ENCODE measurements at regions not wholly inside any gene's neighbourhood (a gene's known extent, or its start where the extent isn't known, plus 50 kb on each side); places are given as distances from the start of the nearest gene placed in this dataset.

GRCh38 chr2:66867063-66867441, 432.1 kb downstream of the MEIS1 start:
- no peak for TF ChIP-seq RAD21 (IDR thresholded peaks at IDR 0.05; ENCODE audit: low read depth)
- no peak for TF ChIP-seq EGR1 (IDR thresholded peaks at IDR 0.05)
- TF ChIP-seq CREB1 (IDR thresholded peaks at IDR 0.05; ENCODE audit: low read depth): no peak
- no peak for TF ChIP-seq ZBTB7A (IDR thresholded peaks at IDR 0.05; ENCODE audit: low read depth)
- no peak for TF ChIP-seq TAF1 (IDR thresholded peaks at IDR 0.05; ENCODE audit: low read depth)
- TF ChIP-seq TEAD4 (IDR thresholded peaks at IDR 0.05): no peak
- TF ChIP-seq NFIC (IDR thresholded peaks at IDR 0.05): no peak
- TF ChIP-seq TCF12 (IDR thresholded peaks at IDR 0.05; ENCODE audit: low read depth): no peak
- no peak for TF ChIP-seq EP300 (IDR thresholded peaks at IDR 0.05; ENCODE audit: borderline replicate concordance)
- no peak for TF ChIP-seq CEBPB (IDR thresholded peaks at IDR 0.05)
- TF ChIP-seq MAX (IDR thresholded peaks at IDR 0.05): no peak
- no peak for TF ChIP-seq USF1 (IDR thresholded peaks at IDR 0.05)
- TF ChIP-seq REST (IDR thresholded peaks at IDR 0.05; ENCODE audit: low read depth): no peak

- TF ChIP-seq TAF1 (IDR thresholded peaks at IDR 0.05; ENCODE audit: low read depth) (no peak), TCF12 (IDR thresholded peaks at IDR 0.05; ENCODE audit: low read depth) (no peak), MAX (IDR thresholded peaks at IDR 0.05) (no peak), YY1 (IDR thresholded peaks at IDR 0.05; ENCODE audit: low read depth) (no peak), REST (IDR thresholded peaks at IDR 0.05; ENCODE audit: low read depth) (no peak), FOXM1 (IDR thresholded peaks at IDR 0.05; ENCODE audit: borderline replicate concordance, low read depth) (no peak)
These were observed 434.2 kb downstream of the MEIS1 start for GRCh38 chr2:66869076-66869475.

- no peak for TF ChIP-seq EP300 (IDR thresholded peaks at IDR 0.05; ENCODE audit: borderline replicate concordance)
These were observed 437.4 kb downstream of the MEIS1 start for GRCh38 chr2:66872081-66872985.

GRCh38 chr2:66872986-66873754, 438.2 kb downstream of the MEIS1 start:
- TF ChIP-seq TAF1 (IDR thresholded peaks at IDR 0.05; ENCODE audit: low read depth): no peak
- TF ChIP-seq USF1 (IDR thresholded peaks at IDR 0.05): no peak
- no peak for TF ChIP-seq ZBTB7A (IDR thresholded peaks at IDR 0.05; ENCODE audit: low read depth)

- no peak for TF ChIP-seq TEAD4 (IDR thresholded peaks at IDR 0.05)
- no peak for TF ChIP-seq TAF1 (IDR thresholded peaks at IDR 0.05; ENCODE audit: low read depth)
- TF ChIP-seq EP300 (IDR thresholded peaks at IDR 0.05; ENCODE audit: borderline replicate concordance): no peak
- no peak for TF ChIP-seq REST (IDR thresholded peaks at IDR 0.05; ENCODE audit: low read depth)
These were observed 439.5 kb downstream of the MEIS1 start for GRCh38 chr2:66874411-66874810.

Data from Ishikawa (cell line).